Thoracic aorta (tissue), 2 donors: ENCODE measurements at regions not wholly inside any gene's neighbourhood (a gene's known extent, or its start where the extent isn't known, plus 50 kb on each side); places are given as distances from the start of the nearest gene placed in this dataset.
"Not testable (repeated sequence)": the region's sequence is repeated elsewhere in the genome, so short reads cannot be mapped to it uniquely, and the experiment has no call there.

Source experiments
- ATAC-seq: fragments of 150-250 bp; one replicate; pipeline ENCODE4 v1.8.0; 2017; ENCODE audit warnings: low read depth; ENCODE audit not compliant: insufficient number of reproducible peaks, low FRiP score
- DNase-seq: peaks from one replicate; pipeline ENCODE4 v3.0.0-alpha.2; 2020; ENCODE audit warnings: low spot score
- H3K27ac ChIP-seq, 2 donors: fragments of 200-600 bp; sonication (generic); 1 replicate in 1 of 2; 2 replicates in 1 of 2; pipeline ENCODE4 v1.5.1; 2016; ENCODE audit warnings: mild to moderate bottlenecking in 2 of 2, moderate library complexity in 2 of 2
- H3K27me3 ChIP-seq: fragments of 200-600 bp; sonication (generic); replicated peaks from 2 replicates; pipeline ENCODE4 v1.6.0; 2016; ENCODE audit warnings: mild to moderate bottlenecking; ENCODE audit not compliant: insufficient read depth
- H3K36me3 ChIP-seq: fragments of 200-600 bp; sonication (generic); one replicate; pipeline ENCODE4 v1.5.1; 2016
- H3K4me1 ChIP-seq, 2 donors: fragments of 200-600 bp; sonication (generic); 1 replicate in 1 of 2; 2 replicates in 1 of 2; pipeline versions ENCODE4 v1.5.1 to v1.6.0; 2016; ENCODE audit warnings: low read depth in 2 of 2, mild to moderate bottlenecking in 1 of 2; ENCODE audit not compliant: control insufficient read depth in 1 of 2
- H3K4me3 ChIP-seq: fragments of 200-600 bp; sonication (generic); 2 replicates; pipeline ENCODE4 v1.5.1; 2016; ENCODE audit warnings: mild to moderate bottlenecking
- H3K9me3 ChIP-seq: fragments of 200-600 bp; sonication (generic); 2 replicates; pipeline ENCODE4 v1.5.1; 2016
- CTCF ChIP-seq: fragments of 200-600 bp; sonication (generic); IDR thresholded peaks from one replicate; pipeline ENCODE4 v1.5.1; 2019; ENCODE audit warnings: antibody characterized with exemption

DNA sequence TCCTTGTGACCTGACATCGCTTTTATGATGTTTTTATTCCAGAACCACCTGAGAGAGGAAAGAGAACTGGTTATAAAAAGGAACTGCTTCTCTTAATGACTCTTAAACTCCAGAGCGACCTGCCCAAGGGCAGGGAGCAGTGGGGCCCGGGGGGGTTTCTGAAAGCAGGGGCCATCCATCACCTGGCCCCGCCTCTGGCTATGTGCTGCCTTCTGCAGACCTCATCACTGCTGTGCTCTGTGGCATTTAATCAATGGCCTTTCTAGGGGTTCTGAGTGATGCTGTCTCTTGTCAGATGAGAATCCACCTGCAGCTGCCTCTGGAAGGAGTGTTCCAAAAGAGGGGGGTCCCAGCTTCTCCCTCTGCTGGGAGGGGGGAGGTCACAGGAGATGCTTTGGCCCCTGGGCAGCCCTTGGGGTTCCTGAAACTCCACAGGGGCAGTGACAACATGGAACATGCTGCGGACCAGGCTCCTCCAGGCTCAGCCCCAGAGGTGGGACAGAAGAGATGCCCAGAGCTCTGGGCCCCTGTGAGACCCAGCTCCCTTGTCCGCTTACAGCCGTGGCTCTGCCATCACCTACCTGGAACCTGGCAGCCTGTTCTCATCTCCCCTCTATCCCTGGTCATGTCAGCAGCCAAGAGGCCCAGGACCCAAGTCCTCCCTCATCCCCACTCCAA is 177.1 kb upstream of the SULF2 start:
- TF ChIP-seq CTCF = no peak
- H3K9me3 ChIP-seq = no peaks in the 10 kb centered on the region
- no peaks in the 10 kb centered on the region for H3K36me3 ChIP-seq
- no peaks in the 10 kb centered on the region for H3K27me3 ChIP-seq
- H3K4me1 ChIP-seq = no peaks in the 10 kb centered on the region
- no peak overlapping the region for H3K27ac ChIP-seq
- ATAC-seq (no peak), DNase-seq (no peak)
- no peak overlapping the region for H3K4me3 ChIP-seq

- DNase-seq (no peak), ATAC-seq (no peak)
- Histone ChIP-seq H3K4me3 (no peak overlapping the region), H3K36me3 (no peaks in the 10 kb centered on the region), H3K4me1 (no peaks in the 10 kb centered on the region), H3K27ac (no peak overlapping the region), H3K27me3 (no peaks in the 10 kb centered on the region), H3K9me3 (no peaks in the 10 kb centered on the region)
- no peak for TF ChIP-seq CTCF
Observed at GRCh38 chr20:47960769-47961541, 175.7 kb upstream of the SULF2 start.

- no peak for TF ChIP-seq CTCF
- Histone ChIP-seq H3K9me3 (no peaks in the 10 kb centered on the region), H3K4me1 (no peaks in the 10 kb centered on the region), H3K36me3 (no peaks in the 10 kb centered on the region), H3K4me3 (no peak overlapping the region), H3K27ac (no peak overlapping the region), H3K27me3 (no peaks in the 10 kb centered on the region)
- no peak for ATAC-seq
- no peak for DNase-seq
Observed at GRCh38 chr20:47960277-47960676, 175.0 kb upstream of the SULF2 start.

GRCh38 chr20:47957989-47958801 is 172.9 kb upstream of the SULF2 start:
- not testable (repeated sequence) for H3K36me3 ChIP-seq, DNase-seq, H3K4me3 ChIP-seq, H3K27me3 ChIP-seq, H3K27ac ChIP-seq, ATAC-seq, H3K4me1 ChIP-seq, H3K9me3 ChIP-seq

DNA sequence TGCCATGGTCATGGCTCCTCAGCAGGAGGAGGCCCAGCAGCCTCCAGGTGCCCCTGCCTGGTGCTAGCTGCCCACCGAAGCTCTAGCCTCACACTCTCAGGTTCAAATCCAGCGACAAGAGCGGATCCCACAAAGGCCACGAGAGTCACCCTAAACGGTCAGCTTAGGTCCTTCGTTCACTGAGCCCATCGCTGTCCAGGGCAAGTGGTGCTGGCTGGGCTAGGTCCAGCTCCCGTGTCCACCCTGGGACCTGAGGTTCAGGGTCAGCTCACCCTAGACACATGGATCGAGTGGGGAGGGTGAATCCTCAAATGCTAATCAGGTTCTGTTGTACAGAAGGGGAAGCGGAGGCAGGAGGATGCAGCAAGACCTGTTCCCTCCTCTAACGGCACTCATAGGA is 171.9 kb upstream of the SULF2 start:
- DNase-seq (no peak), ATAC-seq (no peak)
- Histone ChIP-seq H3K27ac (no peak overlapping the region), H3K4me1 (no peaks in the 10 kb centered on the region), H3K27me3 (no peaks in the 10 kb centered on the region), H3K36me3 (no peaks in the 10 kb centered on the region), H3K9me3 (no peaks in the 10 kb centered on the region), H3K4me3 (no peak overlapping the region)
- no peak for TF ChIP-seq CTCF
